IPS DF 4.7 (cell line): ENCODE measurements at regions not wholly inside any gene's neighbourhood (a gene's known extent, or its start where the extent isn't known, plus 50 kb on each side); places are given as distances from the start of the nearest gene placed in this dataset.
"Not testable (repeated sequence)": the region's sequence is repeated elsewhere in the genome, so short reads cannot be mapped to it uniquely, and the experiment has no call there.

Experiments
- DNase-seq: peaks from one replicate; pipeline ENCODE4 v3.0.0-alpha.2; 2013; ENCODE audit warnings: low spot score; ENCODE audit errors: extremely low read depth

DNA sequence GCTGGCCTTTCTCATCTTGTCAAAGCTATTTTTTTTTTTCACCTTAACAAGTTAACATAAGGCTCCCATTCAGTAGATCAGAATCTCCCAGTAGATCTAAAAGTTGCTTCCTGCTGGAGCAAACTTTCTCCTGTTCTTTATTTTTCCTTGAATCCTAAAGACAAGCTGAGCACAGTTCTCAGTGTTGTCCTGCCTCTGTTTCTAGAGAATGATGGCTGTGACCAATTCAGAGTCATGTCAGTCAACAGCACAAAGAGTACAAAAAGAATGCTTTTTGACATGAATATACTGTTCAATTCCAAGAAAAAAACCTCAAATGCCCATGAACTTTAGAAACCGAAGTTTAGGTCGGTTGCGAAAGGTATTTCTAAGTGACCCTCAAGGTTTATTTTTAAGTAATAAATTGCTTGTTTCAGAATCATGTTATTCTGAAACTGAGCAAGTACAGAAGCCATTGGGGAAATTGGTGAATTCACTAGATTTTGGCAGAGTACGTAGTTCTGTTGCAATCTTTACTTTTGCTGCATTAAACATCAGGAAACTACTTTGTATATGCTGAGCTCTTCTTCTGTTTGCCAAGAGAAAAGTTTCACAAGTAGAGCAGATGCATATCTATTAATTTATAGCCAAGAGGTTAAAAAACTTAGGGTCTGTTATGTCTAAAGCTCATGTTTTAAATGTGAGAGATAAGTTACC, 161.7 kb upstream of the RPS23 start:
- DNase-seq: no peak

DNA sequence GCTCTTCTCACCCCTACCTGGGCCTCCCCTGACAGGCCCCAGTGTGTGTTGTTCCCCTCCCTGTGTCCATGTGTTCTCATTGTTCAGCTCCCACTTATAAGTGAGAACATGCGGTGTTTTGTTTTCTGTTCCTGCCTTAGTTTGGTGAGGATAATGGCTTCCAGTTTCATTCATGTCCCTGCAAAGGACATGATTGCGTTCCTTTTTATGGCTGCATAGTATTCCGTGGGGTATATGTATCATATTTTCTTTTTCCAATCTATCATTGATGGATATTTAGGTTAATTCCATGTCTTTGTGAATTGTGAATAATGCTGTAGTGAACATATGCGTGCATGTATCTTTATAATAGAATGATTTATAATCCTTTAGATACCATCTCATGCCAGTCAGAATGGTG, 159.4 kb upstream of the RPS23 start:
- not testable (repeated sequence) for DNase-seq

DNA sequence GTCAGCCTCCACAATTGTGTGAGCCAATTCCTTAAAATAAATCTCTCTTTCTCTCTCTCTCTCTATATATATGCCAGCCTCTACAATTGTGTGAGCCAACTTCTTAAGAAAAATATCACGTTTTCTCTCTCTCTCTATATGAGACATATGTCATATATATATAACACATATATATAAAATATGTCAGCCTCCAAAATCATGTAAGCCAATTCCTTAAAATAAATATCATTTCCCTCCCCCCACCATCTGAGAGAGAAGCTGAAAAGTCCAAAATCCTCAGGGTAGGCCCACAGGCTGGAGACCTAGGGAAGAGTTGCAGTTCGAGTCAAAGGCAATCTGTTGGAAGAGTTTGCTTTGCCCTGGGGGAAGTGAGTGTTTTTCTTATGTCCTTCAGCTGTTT, 158.1 kb upstream of the RPS23 start:
- no peak for DNase-seq

DNA sequence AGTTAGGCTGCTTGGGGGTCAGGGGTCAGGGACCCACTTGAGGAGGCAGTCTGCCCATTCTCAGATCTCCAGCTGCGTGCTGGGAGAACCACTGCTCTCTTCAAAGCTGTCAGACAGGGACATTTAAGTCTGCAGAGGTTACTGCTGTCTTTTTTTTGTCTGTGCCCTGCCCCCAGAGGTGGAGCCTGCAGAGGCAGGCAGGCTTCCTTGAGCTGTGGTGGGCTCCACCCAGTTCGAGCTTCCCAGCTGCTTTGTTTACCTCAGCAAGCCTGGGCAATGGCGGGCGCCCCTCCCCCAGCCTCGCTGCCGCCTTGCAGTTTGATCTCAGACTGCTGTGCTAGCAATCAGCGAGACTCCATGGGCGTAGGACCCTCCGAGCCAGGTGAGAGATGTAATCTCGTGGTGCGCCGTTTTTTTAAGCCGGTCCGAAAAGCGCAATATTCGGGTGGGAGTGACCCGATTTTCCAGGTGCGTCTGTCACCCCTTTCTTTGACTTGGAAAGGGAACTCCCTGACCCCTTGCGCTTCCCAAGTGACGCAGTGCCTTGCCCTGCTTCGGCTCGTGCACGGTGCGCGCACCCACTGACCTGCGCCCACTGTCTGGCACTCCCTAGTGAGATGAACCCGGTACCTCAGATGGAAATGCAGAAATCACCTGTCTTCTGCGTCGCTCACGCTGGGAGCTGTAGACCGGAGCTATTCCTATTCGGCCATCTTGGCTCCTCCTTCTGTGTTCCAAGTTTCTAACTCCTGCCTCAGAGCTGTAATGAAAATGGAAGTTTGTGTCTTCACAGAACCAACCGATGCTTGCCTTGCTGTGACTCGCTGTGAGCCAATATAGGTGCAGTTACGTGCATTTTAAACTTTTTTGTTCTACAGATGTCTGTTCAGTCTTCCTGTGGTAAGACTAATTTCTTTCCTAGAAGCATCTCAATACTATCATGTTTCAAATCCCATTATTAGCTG, 156.8 kb upstream of the RPS23 start:
- DNase-seq: not testable (repeated sequence)

DNA sequence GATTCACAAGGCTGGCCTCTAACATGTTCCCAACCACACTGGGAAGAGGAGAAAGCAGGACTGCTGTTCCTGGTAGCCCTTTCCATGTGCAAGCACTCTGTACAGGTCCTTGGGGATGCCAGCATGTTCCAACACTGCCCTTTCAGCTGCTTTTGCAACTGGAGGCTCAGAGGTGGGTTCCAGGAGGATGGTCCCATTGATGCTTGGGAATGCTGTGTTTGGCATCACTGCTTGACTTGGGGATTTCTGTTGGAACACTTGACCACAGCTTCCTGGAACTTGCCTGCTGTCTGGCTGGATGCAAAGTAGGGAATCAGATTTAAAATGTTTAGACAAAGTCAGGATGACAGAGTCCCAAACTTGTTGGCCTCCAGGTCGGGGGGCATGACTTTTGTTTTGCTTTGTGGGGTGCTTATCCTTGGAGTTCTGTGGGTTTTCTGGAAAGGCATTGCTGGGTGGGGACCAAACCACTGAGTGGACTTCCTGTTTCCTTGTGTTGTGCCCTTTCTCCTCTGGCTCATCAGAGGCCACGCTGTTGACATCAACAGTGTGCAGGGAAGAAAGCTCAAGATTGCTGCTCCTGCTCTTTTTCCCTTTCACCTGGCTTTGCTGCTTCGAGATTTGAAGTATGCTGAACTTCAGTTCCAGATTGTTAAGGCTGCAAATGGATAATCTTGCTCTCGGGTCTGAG, 148.5 kb upstream of the RPS23 start:
- DNase-seq: no peak

DNA sequence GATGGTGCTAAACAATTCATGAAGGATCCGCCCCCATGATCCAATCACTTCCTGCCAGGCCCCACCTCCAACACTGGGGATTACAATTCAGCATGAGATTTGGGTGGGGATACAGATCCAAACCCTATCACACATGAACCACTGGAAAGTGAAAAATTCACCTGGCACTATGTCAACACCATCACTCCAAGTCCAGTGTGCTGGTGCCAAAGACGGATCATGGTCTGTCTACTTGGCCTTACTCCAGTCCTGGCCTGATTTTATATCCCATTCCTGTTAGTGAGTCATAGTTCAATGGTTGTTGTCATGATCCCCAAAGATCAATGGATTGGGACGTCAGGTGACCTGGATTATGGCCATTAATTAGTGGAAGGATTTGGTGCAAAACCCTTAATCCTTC, 147.4 kb upstream of the RPS23 start:
- DNase-seq: no peak

DNA sequence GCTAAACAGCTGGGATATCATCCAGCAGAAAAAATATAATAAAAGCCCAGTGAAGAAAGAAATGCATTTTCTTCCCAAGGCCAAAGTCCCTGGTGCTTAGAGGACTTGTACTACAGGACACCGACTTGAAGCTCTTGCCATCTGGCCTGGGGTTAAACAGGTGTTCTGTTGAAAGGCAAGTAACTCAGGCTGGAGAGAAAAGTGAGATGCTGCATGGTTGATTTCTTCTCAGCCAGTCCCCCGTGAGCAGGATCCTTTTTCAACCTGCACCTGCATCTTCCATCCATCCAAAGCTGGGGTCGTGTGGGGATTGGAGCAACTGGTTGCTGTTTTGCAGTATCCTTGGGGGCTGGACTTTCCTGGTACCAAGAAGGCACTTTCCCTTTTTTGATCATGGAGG, 146.1 kb upstream of the RPS23 start:
- DNase-seq: no peak

DNA sequence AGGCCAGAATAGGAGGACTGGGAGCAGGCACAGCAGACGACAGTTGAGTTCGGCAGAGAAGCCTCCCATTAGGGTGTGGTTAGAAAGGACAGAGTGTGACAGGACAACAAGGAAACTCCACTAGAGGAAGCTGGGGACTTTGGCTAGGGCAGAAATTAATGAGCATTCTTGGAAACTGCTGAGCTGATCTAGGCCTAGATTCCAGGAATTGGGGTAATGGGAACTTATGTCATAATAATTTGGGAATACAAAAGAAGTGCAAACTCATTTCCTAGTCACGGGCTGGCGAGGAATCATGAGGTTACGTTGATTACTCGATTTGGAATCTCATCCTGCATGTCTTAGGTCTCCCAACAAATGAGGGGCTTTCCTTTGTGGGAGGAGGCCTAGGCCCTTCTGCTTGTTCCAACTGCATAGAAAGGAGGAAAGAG, 144.6 kb upstream of the RPS23 start:
- DNase-seq: no peak

DNA sequence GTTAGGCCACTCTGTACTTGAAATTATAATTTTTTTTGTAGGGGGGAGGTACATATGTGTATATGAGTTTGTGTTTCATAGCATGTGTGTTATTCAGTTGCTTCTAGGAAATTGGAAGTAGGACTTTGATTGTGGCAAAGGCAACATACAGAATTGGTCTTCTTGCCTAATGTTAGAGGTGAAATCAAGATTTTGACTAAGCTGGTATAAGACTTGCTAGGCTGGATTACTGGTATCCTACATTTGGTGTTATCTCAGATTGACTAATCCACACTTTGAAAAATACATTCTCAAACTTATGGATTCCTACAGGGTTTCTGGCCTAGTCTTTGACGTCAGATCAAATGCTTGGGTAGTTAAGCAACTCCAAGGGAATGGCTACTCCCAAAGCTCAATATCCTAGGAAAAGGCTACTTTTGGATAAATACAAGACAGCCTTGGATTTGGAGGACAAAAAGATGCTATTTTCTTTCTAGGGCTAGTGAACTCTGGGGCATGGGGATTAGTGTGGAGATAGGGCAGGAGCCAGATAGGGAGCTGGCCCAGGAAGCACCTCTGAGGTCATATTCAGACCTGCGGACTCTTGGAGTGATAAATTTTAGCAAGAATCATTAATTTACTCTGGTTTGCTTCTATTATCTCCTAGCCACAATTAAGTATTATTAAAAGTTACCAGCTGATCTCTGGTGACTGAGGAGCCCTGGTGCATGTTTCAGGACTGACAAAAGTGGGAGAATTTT, 144.0 kb upstream of the RPS23 start:
- no peak for DNase-seq

DNA sequence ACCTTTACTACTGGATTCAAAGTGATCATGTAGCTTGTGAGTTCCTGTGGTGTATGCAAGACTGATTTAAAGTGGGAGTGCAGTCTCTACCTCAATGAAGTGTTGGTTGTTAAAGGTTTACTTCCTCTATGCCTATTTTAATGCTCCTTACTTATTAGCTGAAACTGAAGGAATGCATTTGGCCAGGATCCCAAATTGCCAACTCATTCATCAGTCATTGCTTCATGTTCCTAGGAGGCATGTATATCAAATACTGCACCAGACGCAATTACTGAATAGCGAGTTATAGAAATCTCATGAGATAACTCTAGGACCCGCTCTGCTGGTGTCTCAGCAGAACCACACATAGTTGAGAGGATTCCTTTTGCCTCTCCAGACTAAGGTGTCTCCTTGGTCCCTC, 143.0 kb upstream of the RPS23 start:
- DNase-seq: no peak

DNA sequence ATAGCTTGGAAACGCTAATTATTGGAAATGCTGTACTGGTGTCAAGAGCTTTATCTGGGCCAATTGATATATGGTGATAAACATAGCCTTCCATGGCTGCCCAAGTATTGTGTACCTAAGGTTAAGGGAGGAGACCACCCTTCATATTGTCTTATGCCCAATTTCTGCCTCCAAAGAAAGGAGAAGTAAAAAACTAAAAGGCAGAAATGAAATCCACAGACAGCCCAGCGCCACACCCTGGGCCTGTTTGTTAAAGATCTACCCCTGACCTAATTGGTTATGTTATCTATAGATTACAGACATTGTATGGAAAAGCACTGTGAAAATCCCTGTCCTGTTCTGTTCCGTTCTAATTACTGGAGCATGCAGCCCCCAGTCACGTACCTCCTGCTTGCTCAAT, 142.4 kb upstream of the RPS23 start:
- not testable (repeated sequence) for DNase-seq

DNA sequence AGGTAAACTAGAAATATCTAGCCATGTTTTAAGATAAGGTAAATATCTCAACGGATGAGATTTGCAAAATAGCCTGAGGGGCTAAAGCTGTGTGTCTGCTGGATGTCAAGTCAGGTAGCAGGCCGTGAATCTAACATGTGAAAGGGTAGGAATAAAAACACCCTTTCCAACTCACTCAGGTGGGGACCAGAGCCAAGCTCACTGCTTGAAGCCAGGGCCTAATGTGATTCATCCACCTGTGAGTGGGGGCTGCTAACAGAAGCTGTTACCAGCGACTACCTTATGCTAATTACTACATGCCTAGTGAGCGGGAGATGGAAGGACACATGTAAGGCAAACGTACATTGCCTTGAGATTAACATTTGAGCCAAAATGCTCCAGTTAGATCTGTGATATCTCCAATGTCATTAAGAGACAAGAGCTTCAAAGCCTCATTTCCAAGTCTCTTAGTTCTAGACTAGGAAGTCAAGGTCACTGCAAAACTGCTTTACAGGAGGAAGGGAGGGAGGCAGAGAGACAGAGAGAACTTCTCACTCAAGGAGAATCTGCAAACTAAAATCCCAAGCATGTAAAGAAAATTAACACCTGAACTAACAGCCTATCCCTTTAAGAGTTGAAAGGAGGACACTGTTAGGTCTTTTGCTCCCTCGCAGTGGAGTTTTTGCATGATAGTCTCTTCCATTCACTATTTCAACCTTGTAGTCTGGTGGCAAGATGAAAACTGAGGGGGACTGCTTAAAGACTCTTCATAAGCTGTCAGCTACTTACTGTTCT, 141.6 kb upstream of the RPS23 start:
- no peak for DNase-seq

DNA sequence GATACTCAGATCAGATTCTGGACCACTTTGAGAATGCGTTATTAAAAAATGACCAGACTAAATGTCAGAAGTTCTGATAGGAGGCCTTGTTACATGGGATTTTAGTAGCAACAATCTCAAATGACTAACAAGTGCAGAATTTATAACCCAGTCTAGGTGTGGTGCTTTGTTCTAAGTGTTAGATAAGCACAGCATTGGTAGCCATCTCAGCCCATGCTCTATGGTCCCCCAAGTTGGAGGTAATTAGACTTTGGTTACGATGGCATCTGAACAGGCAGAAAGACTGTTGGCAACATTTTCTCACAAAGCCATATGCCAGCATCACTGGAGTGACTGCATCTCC, 140.4 kb upstream of the RPS23 start:
- no peak for DNase-seq

DNA sequence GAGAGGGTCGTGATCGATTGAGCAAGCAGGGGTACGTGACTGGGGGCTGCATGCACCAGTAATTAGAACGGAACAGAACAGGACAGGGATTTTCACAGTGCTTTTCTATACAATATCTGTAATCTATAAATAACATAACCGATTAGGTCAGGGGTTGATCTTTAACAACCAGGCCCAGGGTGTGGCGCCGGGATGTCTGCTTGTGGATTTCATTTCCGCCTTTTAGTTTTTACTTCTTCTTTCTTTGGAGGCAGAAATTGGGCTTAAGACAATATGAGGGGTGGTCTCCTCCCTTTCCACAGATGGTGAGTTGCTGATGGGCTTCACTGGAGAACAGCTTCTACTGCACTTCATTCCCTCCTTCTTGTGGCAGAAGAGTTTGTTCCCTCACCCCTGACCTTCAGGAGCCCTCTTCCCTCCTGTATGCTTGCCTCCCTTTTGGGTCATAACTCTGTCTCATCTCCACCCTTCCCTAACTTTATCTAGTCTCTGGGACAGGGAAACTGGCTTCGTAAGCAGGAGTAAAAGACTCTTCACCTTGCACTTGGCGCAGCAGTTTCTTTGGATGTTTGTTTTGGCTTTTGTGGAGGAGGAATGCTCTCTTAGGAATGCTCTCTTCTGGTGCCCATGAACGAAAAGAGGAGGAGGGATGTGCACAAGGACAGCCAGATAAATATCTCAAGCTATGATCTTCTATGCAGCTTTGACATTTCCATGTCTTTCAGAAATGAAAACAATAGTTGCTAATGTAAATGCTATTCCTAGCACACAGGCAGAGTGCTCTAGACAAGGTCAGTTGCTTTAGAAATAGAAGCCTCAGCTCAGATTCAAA, 139.8 kb upstream of the RPS23 start:
- DNase-seq: no peak

DNA sequence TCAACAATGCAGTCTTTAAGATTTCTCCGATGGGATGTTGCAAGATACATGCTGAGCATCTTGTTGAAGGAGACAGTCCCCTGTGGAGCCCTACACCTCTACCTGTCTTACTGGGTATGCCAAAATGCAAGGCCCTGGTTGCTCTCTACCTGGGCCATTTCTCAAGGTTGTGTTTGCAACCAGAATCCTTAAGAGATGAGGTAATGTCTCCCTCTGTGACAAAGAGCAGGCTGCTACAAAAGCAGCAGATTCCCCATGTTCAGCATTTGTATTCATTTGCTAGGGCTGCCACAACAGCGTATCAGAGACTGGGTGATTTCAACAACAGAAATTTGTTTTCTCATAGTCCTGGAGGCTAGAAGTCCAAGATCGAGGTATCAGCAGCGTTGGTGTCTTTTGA, 138.4 kb upstream of the RPS23 start:
- no peak for DNase-seq

DNA sequence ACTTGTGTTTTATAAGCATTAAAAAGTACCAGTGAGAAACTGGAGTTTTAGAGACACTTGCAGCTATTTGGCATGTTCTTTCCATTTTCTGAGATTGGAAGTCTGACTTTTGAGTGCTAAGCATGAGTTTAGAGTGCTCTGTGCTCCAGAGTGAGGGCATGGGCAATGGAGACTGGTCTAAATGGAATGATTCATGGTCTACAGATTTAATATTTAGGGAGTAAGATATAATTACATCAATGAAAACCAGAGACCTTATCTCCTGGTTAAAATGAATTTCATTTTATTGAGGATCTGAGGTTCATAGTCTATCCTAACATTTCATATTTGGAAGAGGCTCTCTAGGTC, 135.9 kb upstream of the RPS23 start:
- DNase-seq: no peak

DNA sequence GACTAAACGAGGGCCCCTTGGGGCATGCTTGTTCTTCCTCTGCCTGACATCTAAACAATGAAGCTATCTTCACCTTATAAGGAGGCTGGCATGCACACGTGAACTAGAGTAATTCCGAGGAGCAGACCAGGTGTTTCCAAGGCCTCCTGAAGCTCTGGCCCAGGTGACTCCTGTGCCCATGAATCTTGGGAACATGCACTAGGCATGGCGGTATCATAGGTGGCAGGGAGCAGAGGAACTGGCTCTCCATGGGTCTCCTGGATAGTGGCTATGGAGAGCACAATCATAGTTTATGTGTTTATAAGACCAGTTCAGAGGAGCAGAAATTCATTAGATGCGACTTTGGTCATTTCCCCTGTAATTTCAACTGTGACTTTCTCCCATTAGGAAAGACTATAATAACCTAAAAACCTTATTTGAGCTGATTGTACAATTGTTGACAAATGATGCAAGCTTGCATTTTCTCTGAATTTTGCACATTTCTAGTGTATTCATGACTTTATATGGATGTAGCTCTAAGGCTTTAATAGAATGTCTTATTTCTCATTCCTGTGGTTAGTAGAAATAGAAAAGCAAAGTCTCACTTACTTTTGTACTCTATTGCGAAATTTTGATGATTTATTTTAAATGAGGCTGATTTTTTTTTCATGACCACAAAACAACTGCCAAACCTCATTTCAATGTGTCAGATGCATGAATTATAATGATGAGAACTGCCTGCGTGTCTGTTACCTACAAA, 135.3 kb upstream of the RPS23 start:
- no peak for DNase-seq

DNA sequence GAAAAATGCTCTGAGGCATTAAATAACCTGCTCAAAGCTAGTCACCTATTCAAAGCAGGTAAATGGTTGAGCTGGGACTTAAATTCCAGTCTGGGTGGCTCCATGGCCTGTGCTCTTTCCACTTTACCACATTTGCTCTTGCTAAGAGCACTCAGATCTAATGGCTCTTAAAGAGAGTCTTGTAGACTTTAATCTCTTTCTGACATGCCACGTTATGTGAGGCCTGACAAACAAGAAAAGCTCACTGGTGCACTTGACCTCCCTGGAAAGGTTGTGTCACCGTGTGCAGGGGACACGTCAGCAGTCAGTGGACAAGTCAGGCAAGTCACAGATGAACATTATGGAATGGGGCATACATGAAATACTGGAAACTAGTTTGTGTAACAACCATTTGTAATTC, 129.9 kb upstream of the RPS23 start:
- DNase-seq: no peak

DNA sequence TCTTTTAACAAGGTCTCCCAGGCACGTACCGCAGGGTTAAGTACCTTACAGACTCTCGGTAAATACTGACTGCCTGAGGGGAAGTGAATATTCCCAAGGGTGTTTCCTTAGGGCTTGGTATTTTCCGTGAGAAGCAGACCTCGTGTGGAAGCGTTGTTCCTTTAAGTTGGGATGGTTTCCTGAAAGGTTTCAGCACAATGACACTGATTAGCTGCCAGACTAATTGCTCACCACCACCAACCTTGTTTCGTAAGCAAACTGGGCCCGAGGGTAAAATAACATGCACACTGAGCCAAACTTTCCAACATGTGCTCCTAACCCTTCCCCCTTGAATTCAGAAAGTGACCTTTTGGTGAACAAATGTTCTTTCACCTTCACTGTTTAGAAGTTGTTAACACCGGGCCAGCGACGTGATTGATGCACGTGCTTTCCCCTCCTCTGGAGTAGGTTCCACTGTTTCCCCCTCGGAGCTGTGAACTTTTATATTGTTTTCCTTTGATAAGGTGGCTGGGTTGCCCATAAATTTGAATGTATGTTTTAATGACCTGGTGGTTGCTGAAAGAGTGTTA, 128.1 kb upstream of the RPS23 start:
- DNase-seq: no peak
